IMR-90 (cell line): ENCODE measurements at regions not wholly inside any gene's neighbourhood (a gene's known extent, or its start where the extent isn't known, plus 50 kb on each side); places are given as distances from the start of the nearest gene placed in this dataset.
A peak's percentile ranks its signal among the peaks of the same experiment; 100 is the strongest.

Source experiments
- ATAC-seq: fragments of 200-7000 bp; cut with Tn5 transposase; 2 replicates; pipeline ENCODE4 v1.9.1; 2020; ENCODE audit warnings: low read depth, mild to moderate bottlenecking, moderate library complexity
- BruUV-seq: library from RNA; stranded (reverse); fragments of 400-500 nt; replicated peaks from 2 replicates; lab custom pipeline; 2021; lab: Mats Ljungman, UMichigan
- CTCF ChIA-PET: fragments of 300-600 bp; formaldehyde crosslinking; extraction: SDS; loops from one replicate; lab custom pipeline; 2021; ENCODE audit warnings: antibody characterized with exemption; lab: Yijun Ruan, JAX
- POLR2A ChIA-PET: fragments of 300-600 bp; sonication (Branson Sonifier 250); formaldehyde crosslinking; loops from one replicate; lab custom pipeline; 2022; ENCODE audit warnings: antibody characterized with exemption; ENCODE audit not compliant: unreplicated experiment; lab: Charles Lee
- DNase-seq: peaks from one replicate; pipeline ENCODE4 v3.0.0; 2013
- H2AFZ ChIP-seq: replicated peaks from 2 replicates; pipeline ENCODE3; 2013; ENCODE audit warnings: low read length, mild to moderate bottlenecking; ENCODE audit not compliant: poor library complexity
- H2AK5ac ChIP-seq: 2 replicates; pipeline ENCODE4 v1.6.1; 2013; ENCODE audit warnings: low read depth, low read length, inconsistent platforms
- H2AK9ac ChIP-seq: replicated peaks from 2 replicates; pipeline ENCODE3; 2013; ENCODE audit warnings: mild to moderate bottlenecking, low read depth, low read length, moderate library complexity; ENCODE audit not compliant: poor library complexity
- H2BK120ac ChIP-seq: 2 replicates; pipeline ENCODE4 v1.6.1; 2013; ENCODE audit warnings: low read depth, low read length, inconsistent platforms
- H2BK15ac ChIP-seq: 3 replicates; pipeline ENCODE4 v1.6.1; 2013; ENCODE audit warnings: low read depth, low read length, inconsistent platforms
- H2BK20ac ChIP-seq: 2 replicates; pipeline ENCODE4 v1.6.1; 2013; ENCODE audit warnings: low read depth, mild to moderate bottlenecking, inconsistent platforms, low read length, moderate library complexity
- H2BK5ac ChIP-seq: 2 replicates; pipeline ENCODE4 v1.6.1; 2013; ENCODE audit warnings: mild to moderate bottlenecking, low read depth, low read length, inconsistent platforms; ENCODE audit not compliant: poor library complexity, severe bottlenecking
- H3K14ac ChIP-seq: replicated peaks from 2 replicates; pipeline ENCODE4 v1.6.1; 2013; ENCODE audit warnings: low read depth, low read length, inconsistent platforms
- H3K18ac ChIP-seq: 2 replicates; pipeline ENCODE4 v1.6.1; 2013; ENCODE audit warnings: low read depth, low read length, control low read depth
- H3K23ac ChIP-seq: 2 replicates; pipeline ENCODE4 v1.6.1; 2013; ENCODE audit warnings: low read depth, low read length, inconsistent platforms
- H3K27ac ChIP-seq: 2 replicates; pipeline ENCODE4 v1.5.1; 2013; ENCODE audit warnings: mild to moderate bottlenecking, control low read depth, low read length; ENCODE audit not compliant: insufficient read depth
- H3K27me3 ChIP-seq: 2 replicates; pipeline ENCODE4 v1.6.1; 2013; ENCODE audit warnings: low read length; ENCODE audit not compliant: control insufficient read depth, insufficient read depth
- H3K36me3 ChIP-seq: 2 replicates; pipeline ENCODE4 v1.6.1; 2013; ENCODE audit warnings: low read length, mixed read lengths; ENCODE audit not compliant: control insufficient read depth, insufficient read depth
- H3K4ac ChIP-seq: 2 replicates; pipeline ENCODE4 v1.6.1; 2013; ENCODE audit warnings: low read depth, low read length, inconsistent platforms
- H3K4me1 ChIP-seq: 2 replicates; pipeline ENCODE4 v1.6.1; 2013; ENCODE audit warnings: low read length, mixed read lengths; ENCODE audit not compliant: control insufficient read depth, insufficient read depth
- H3K4me2 ChIP-seq: 2 replicates; pipeline ENCODE4 v1.6.1; 2013; ENCODE audit warnings: low read depth, mild to moderate bottlenecking, control low read depth, low read length, moderate library complexity
- H3K4me3 ChIP-seq: 2 replicates; pipeline ENCODE4 v1.5.1; 2013; ENCODE audit warnings: low read depth, mild to moderate bottlenecking, control low read depth, low read length, moderate library complexity; ENCODE audit not compliant: insufficient read depth
- H3K56ac ChIP-seq: 2 replicates; pipeline ENCODE4 v1.6.1; 2013; ENCODE audit warnings: low read length, inconsistent platforms; ENCODE audit not compliant: insufficient read depth; ENCODE audit errors: extremely low read depth
- H3K79me1 ChIP-seq, 2 experiments: 2 replicates each; pipeline ENCODE4 v1.6.1; 2013; ENCODE audit warnings: low read length in 2 of 2, inconsistent platforms in 1 of 2, low read depth in 1 of 2
- H3K9ac ChIP-seq: 2 replicates; pipeline ENCODE4 v1.6.1; 2013; ENCODE audit warnings: low read depth, low read length, control low read depth
- H3K9me1 ChIP-seq: 2 replicates; pipeline ENCODE4 v1.6.1; 2013; ENCODE audit warnings: low read length, inconsistent platforms; ENCODE audit not compliant: insufficient read depth
- H3K9me3 ChIP-seq: 2 replicates; pipeline ENCODE4 v1.6.1; 2013; ENCODE audit warnings: low read length; ENCODE audit not compliant: control insufficient read depth, insufficient read depth
- H4K20me1 ChIP-seq: 2 replicates; pipeline ENCODE4 v1.6.1; 2013; ENCODE audit warnings: low read length, inconsistent platforms; ENCODE audit not compliant: insufficient read depth
- H4K5ac ChIP-seq: 2 replicates; pipeline ENCODE4 v1.6.1; 2013; ENCODE audit warnings: mild to moderate bottlenecking, low read depth, low read length, control low read depth
- H4K8ac ChIP-seq, 2 experiments: 2 replicates each; pipeline ENCODE4 v1.6.1; 2013; ENCODE audit warnings: low read depth in 2 of 2, low read length in 2 of 2, control low read depth in 1 of 2, inconsistent platforms in 1 of 2
- H4K91ac ChIP-seq: 2 replicates; pipeline ENCODE4 v1.6.1; 2013; ENCODE audit warnings: low read depth, low read length, inconsistent platforms; ENCODE audit not compliant: insufficient read depth
- BHLHE40 ChIP-seq: fragments of 150-350 bp; IDR thresholded peaks from 2 replicates; pipeline ENCODE4 v1.6.1; 2016; ENCODE audit warnings: mild to moderate bottlenecking, low read depth, low read length
- CEBPB ChIP-seq: IDR thresholded peaks from 2 replicates; pipeline ENCODE4 v1.6.1; 2012; ENCODE audit warnings: low read depth, low read length, improper control_type of control experiment
- CHD1 ChIP-seq: IDR thresholded peaks from 2 replicates; pipeline ENCODE4 v1.6.1; 2012; ENCODE audit warnings: low read depth, low read length, improper control_type of control experiment
- CTCF ChIP-seq: conservative IDR thresholded peaks from 2 replicates; pipeline ENCODE4 v1.5.1; 2012; ENCODE audit warnings: mild to moderate bottlenecking, low read depth, low read length, improper control_type of control experiment
- ELK1 ChIP-seq: fragments of 150-350 bp; IDR thresholded peaks from 2 replicates; pipeline ENCODE4 v1.6.1; 2016; ENCODE audit warnings: low read depth, mild to moderate bottlenecking, low read length, moderate library complexity, borderline replicate concordance
- FOS ChIP-seq: fragments of 150-350 bp; IDR thresholded peaks from 2 replicates; pipeline ENCODE4 v1.6.1; 2016; ENCODE audit warnings: low read depth, low read length
- MAFK ChIP-seq: IDR thresholded peaks from 2 replicates; pipeline ENCODE4 v1.6.1; 2012; ENCODE audit warnings: low read depth, low read length, improper control_type of control experiment
- MAZ ChIP-seq: IDR thresholded peaks from 2 replicates; pipeline ENCODE4 v1.6.1; 2012; ENCODE audit warnings: low read depth, mild to moderate bottlenecking, low read length, improper control_type of control experiment, moderate library complexity, borderline replicate concordance
- MXI1 ChIP-seq: IDR thresholded peaks from 2 replicates; pipeline ENCODE4 v1.6.1; 2012; ENCODE audit warnings: low read depth, mild to moderate bottlenecking, low read length, moderate library complexity, borderline replicate concordance
- NFE2L2 ChIP-seq: fragments of 150-350 bp; IDR thresholded peaks from 2 replicates; pipeline ENCODE4 v1.6.1; 2016; ENCODE audit warnings: low read depth, mild to moderate bottlenecking, low read length
- POLR2A ChIP-seq: IDR thresholded peaks from 2 replicates; pipeline ENCODE4 v1.6.1; 2012; ENCODE audit warnings: mild to moderate bottlenecking, low read depth, low read length
- RAD21 ChIP-seq: IDR thresholded peaks from 2 replicates; pipeline ENCODE4 v1.6.1; 2012; ENCODE audit warnings: low read length, improper control_type of control experiment
- RCOR1 ChIP-seq: IDR thresholded peaks from 2 replicates; pipeline ENCODE4 v1.6.1; 2012; ENCODE audit warnings: mild to moderate bottlenecking, low read length, improper control_type of control experiment; ENCODE audit not compliant: insufficient replicate concordance
- RFX5 ChIP-seq: IDR thresholded peaks from 2 replicates; pipeline ENCODE4 v1.8.0; 2012; ENCODE audit warnings: low read depth, mild to moderate bottlenecking, low read length, moderate library complexity
- SMC3 ChIP-seq: fragments of 150-350 bp; IDR thresholded peaks from 2 replicates; pipeline ENCODE4 v1.6.1; 2016; ENCODE audit warnings: low read depth, mild to moderate bottlenecking, antibody characterized with exemption, low read length, moderate library complexity
- USF2 ChIP-seq: fragments of 150-350 bp; IDR thresholded peaks from 2 replicates; pipeline ENCODE4 v1.6.1; 2017; ENCODE audit warnings: mild to moderate bottlenecking, antibody characterized with exemption, low read length, low read depth
- WGBS, 2 experiments: methylation state at CpG; one replicate each; pipeline versions ENCODE4 v1.1.5 to v1.1.7; 2013; ENCODE audit warnings: missing lambda C conversion rate in 2 of 2; ENCODE audit not compliant: insufficient read length in 1 of 2; ENCODE audit errors: extremely low coverage in 2 of 2; 5-methylcytosine and 5-hydroxymethylcytosine counted together
- dilution Hi-C: fragments of 300-500 bp; cut with HindIII; formaldehyde crosslinking; loops from one replicate; pipeline ENCODE4 v1.14.3; 2018; ENCODE audit warnings: low sequenced_read_pairs; ENCODE audit not compliant: unreplicated experiment
- in situ Hi-C: fragments of 300-500 bp; cut with MboI; formaldehyde crosslinking; loops from 3 replicates; pipeline ENCODE4 v1.14.3; 2019; ENCODE audit warnings: low sequenced_read_pairs, inconsistent platforms, mixed read lengths
- intact Hi-C: fragments of 100-400 bp; cut with micrococcal nuclease; formaldehyde crosslinking; loops from 2 replicates; pipeline ENCODE4 v1.10.0; 2022

GRCh38 chr3:99562138-99562537 is 76.3 kb upstream of the COL8A1 start:
- Histone ChIP-seq H2AFZ (no peak overlapping the region), H3K9ac (no peak overlapping the region), H3K4ac (no peak overlapping the region), H3K79me1 (no peaks in the 10 kb centered on the region), H3K4me3 (no peak overlapping the region), H3K18ac (no peak overlapping the region), H3K27ac (no peak overlapping the region), H2BK20ac (peak overlapping the region; percentile 60; the same call in 1 of the 2 replicates), H3K9me3 (no peaks in the 10 kb centered on the region), H3K23ac (no peak overlapping the region), H4K20me1 (no peaks in the 10 kb centered on the region), H3K4me2 (no peak overlapping the region), H4K8ac (no peak overlapping the region), H2AK9ac (no peak overlapping the region), H2BK15ac (no peak overlapping the region; the same call in 2 of the 3 replicates), H2BK120ac (peak overlapping the region; percentile 62), H3K27me3 (no peaks in the 10 kb centered on the region), H4K91ac (no peak overlapping the region), H4K5ac (no peak overlapping the region), H2AK5ac (no peak overlapping the region), H3K36me3 (no peaks in the 10 kb centered on the region), H3K4me1 (peaks cover 5% of the 10 kb centered on the region; the same call in 1 of the 2 replicates), H3K56ac (no peak overlapping the region), H3K9me1 (no peaks in the 10 kb centered on the region), H2BK5ac (no peak overlapping the region), H3K14ac (no peak overlapping the region)
- no peak for TF ChIP-seq NFE2L2
- no peak for TF ChIP-seq RFX5
- TF ChIP-seq RAD21 = no peak
- TF ChIP-seq MAFK = no peak
- no peak for TF ChIP-seq MXI1
- no peak for TF ChIP-seq USF2
- no peak for TF ChIP-seq CEBPB
- TF ChIP-seq RCOR1 = no peak
- TF ChIP-seq ELK1 = no peak
- TF ChIP-seq SMC3 = no peak
- TF ChIP-seq POLR2A = no peak
- TF ChIP-seq MAZ = no peak
- no peak for TF ChIP-seq CHD1
- TF ChIP-seq BHLHE40 = no peak
- TF ChIP-seq CTCF = no peak
- no peak for TF ChIP-seq FOS
- ChIA-PET CTCF (interaction anchor here (1.0 kb wide), 1 partner anchor 17 kb away, joined by 3 read pairs; no protein-coding TSS in a partner anchor), POLR2A (no interaction called here)
- in situ Hi-C loops (no loop called here), dilution Hi-C loops (no loop called here), intact Hi-C loops (no loop called here)
- peak; percentile 72 for ATAC-seq
- DNase-seq = peak; percentile 69
- BruUV-seq = no TSS peak
- WGBS, 2 experiments = no CpG with 5 or more reads among the region's 1 CpG
